ENCODE measurements at regions not wholly inside any gene's neighbourhood (a gene's known extent, or its start where the extent isn't known, plus 50 kb on each side); places are given as distances from the start of the nearest gene placed in this dataset.

- TF ChIP-seq, protein P1, sequence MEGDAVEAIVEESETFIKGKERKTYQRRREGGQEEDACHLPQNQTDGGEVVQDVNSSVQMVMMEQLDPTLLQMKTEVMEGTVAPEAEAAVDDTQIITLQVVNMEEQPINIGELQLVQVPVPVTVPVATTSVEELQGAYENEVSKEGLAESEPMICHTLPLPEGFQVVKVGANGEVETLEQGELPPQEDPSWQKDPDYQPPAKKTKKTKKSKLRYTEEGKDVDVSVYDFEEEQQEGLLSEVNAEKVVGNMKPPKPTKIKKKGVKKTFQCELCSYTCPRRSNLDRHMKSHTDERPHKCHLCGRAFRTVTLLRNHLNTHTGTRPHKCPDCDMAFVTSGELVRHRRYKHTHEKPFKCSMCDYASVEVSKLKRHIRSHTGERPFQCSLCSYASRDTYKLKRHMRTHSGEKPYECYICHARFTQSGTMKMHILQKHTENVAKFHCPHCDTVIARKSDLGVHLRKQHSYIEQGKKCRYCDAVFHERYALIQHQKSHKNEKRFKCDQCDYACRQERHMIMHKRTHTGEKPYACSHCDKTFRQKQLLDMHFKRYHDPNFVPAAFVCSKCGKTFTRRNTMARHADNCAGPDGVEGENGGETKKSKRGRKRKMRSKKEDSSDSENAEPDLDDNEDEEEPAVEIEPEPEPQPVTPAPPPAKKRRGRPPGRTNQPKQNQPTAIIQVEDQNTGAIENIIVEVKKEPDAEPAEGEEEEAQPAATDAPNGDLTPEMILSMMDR (IDR thresholded peaks at IDR 0.05) = no peak
- TF ChIP-seq POLR2A (IDR thresholded peaks at IDR 0.05) = no peak
Observed at GRCh38 chr5:121171361-121171760, 680.3 kb upstream of the FTMT start.

Data from testis (tissue), 2 donors.